ENCODE measurements at regions not wholly inside any gene's neighbourhood (a gene's known extent, or its start where the extent isn't known, plus 50 kb on each side); places are given as distances from the start of the nearest gene placed in this dataset.
"Not testable (repeated sequence)": the region's sequence is repeated elsewhere in the genome, so short reads cannot be mapped to it uniquely, and the experiment has no call there.

- no peak overlapping the region for H3K27ac ChIP-seq (ENCODE audit: low read length)
- intact Hi-C loops (cut with micrococcal nuclease): no loop called here
- no peaks in the 10 kb centered on the region for H3K36me3 ChIP-seq (ENCODE audit: control insufficient read depth, insufficient read depth, low read length)
- H3K27me3 ChIP-seq (ENCODE audit: control insufficient read depth, insufficient read depth, low read length): no peaks in the 10 kb centered on the region
- Mint-ChIP-seq H3K9me3 (peaks cover 0 to 6% of the 10 kb centered on the region in 2 donors), H3K27ac (no peak overlapping the region), H3K27me3 (ENCODE audit: low read depth in 2 of 2) (no peaks in the 10 kb centered on the region), H3K36me3 (no peaks in the 10 kb centered on the region), H3K4me3 (no peak overlapping the region), H3K4me1 (no peaks in the 10 kb centered on the region)
- H3K9me3 ChIP-seq (ENCODE audit: control insufficient read depth, insufficient read depth, low read length): no peaks in the 10 kb centered on the region
- TF ChIP-seq CTCF (IDR thresholded peaks at IDR 0.05): no peak
- DNase-seq: no peak
- WGBS (ENCODE audit: insufficient coverage): no CpG with 5 or more reads among the region's 1 CpG
- no peak overlapping the region for H3K4me3 ChIP-seq (ENCODE audit: low read length)
- no peaks in the 10 kb centered on the region for H3K4me1 ChIP-seq (ENCODE audit: control insufficient read depth, insufficient read depth, low read length)
- no peak for ATAC-seq
These were observed 517.0 kb upstream of the CHD1 start for GRCh38 chr5:99445805-99446204.

- 73% methylated on average over 2 of the region's 3 CpGs for WGBS (ENCODE audit: insufficient coverage)
- TF ChIP-seq CTCF (IDR thresholded peaks at IDR 0.05): no peak
- H3K36me3 Mint-ChIP-seq: no peaks in the 10 kb centered on the region
- no peaks in the 10 kb centered on the region for H3K4me1 Mint-ChIP-seq
- no peaks in the 10 kb centered on the region for H3K36me3 ChIP-seq (ENCODE audit: control insufficient read depth, insufficient read depth, low read length)
- no peaks in the 10 kb centered on the region for H3K9me3 ChIP-seq (ENCODE audit: control insufficient read depth, insufficient read depth, low read length)
- no peak overlapping the region for H3K4me3 Mint-ChIP-seq
- intact Hi-C loops (cut with micrococcal nuclease): no loop called here
- no peak overlapping the region for H3K27ac ChIP-seq (ENCODE audit: low read length)
- H3K27me3 ChIP-seq (ENCODE audit: control insufficient read depth, insufficient read depth, low read length): no peaks in the 10 kb centered on the region
- ATAC-seq (no peak), DNase-seq (no peak)
- H3K4me1 ChIP-seq (ENCODE audit: control insufficient read depth, insufficient read depth, low read length): no peaks in the 10 kb centered on the region
- H3K27me3 Mint-ChIP-seq (ENCODE audit: low read depth in 2 of 2): no peaks in the 10 kb centered on the region
- H3K4me3 ChIP-seq (ENCODE audit: low read length): no peak overlapping the region
- H3K9me3 Mint-ChIP-seq: peaks cover 0 to 6% of the 10 kb centered on the region in 2 donors
- no peak overlapping the region for H3K27ac Mint-ChIP-seq
These were observed 512.4 kb upstream of the CHD1 start for GRCh38 chr5:99441235-99441634.

- Histone ChIP-seq H3K4me3 (ENCODE audit: low read length) (no peak overlapping the region), H3K4me1 (ENCODE audit: control insufficient read depth, insufficient read depth, low read length) (no peaks in the 10 kb centered on the region), H3K27me3 (ENCODE audit: control insufficient read depth, insufficient read depth, low read length) (no peaks in the 10 kb centered on the region), H3K9me3 (ENCODE audit: control insufficient read depth, insufficient read depth, low read length) (no peaks in the 10 kb centered on the region), H3K27ac (ENCODE audit: low read length) (no peak overlapping the region), H3K36me3 (ENCODE audit: control insufficient read depth, insufficient read depth, low read length) (no peaks in the 10 kb centered on the region)
- Mint-ChIP-seq H3K27ac (no peak overlapping the region), H3K9me3 (peaks cover 0 to 6% of the 10 kb centered on the region in 2 donors), H3K36me3 (no peaks in the 10 kb centered on the region), H3K27me3 (ENCODE audit: low read depth in 2 of 2) (no peaks in the 10 kb centered on the region), H3K4me1 (no peaks in the 10 kb centered on the region), H3K4me3 (no peak overlapping the region)
- DNase-seq (no peak), ATAC-seq (no peak)
- intact Hi-C loops (cut with micrococcal nuclease): no loop called here
- TF ChIP-seq CTCF (IDR thresholded peaks at IDR 0.05): no peak
- WGBS (ENCODE audit: insufficient coverage): 80% methylated on average over 7 of the region's 7 CpGs
These were observed 509.8 kb upstream of the CHD1 start for GRCh38 chr5:99438619-99439018.

GRCh38 chr5:99437986-99438385, 509.2 kb upstream of the CHD1 start:
- DNase-seq: no peak
- Mint-ChIP-seq H3K4me1 (no peaks in the 10 kb centered on the region), H3K27ac (no peak overlapping the region)

GRCh38 chr5:99423396-99423795, 494.6 kb upstream of the CHD1 start:
- no CpG with 5 or more reads among the region's 3 CpGs for WGBS (ENCODE audit: insufficient coverage)
- not testable (repeated sequence) for H3K4me1 Mint-ChIP-seq

More at GRCh38 chr5:99437986-99438385, 509.2 kb upstream of the CHD1 start:
- H3K27me3 Mint-ChIP-seq (ENCODE audit: low read depth in 2 of 2): no peaks in the 10 kb centered on the region
- Histone ChIP-seq H3K27ac (ENCODE audit: low read length) (no peak overlapping the region), H3K36me3 (ENCODE audit: control insufficient read depth, insufficient read depth, low read length) (no peaks in the 10 kb centered on the region), H3K4me3 (ENCODE audit: low read length) (no peak overlapping the region), H3K9me3 (ENCODE audit: control insufficient read depth, insufficient read depth, low read length) (no peaks in the 10 kb centered on the region), H3K4me1 (ENCODE audit: control insufficient read depth, insufficient read depth, low read length) (no peaks in the 10 kb centered on the region), H3K27me3 (ENCODE audit: control insufficient read depth, insufficient read depth, low read length) (no peaks in the 10 kb centered on the region)
- no peaks in the 10 kb centered on the region for H3K36me3 Mint-ChIP-seq
- H3K4me3 Mint-ChIP-seq: no peak overlapping the region
- no peak for TF ChIP-seq CTCF (IDR thresholded peaks at IDR 0.05)
- intact Hi-C loops (cut with micrococcal nuclease): no loop called here
- peaks cover 0 to 6% of the 10 kb centered on the region in 2 donors for H3K9me3 Mint-ChIP-seq
- ATAC-seq: no peak

GRCh38 chr5:99418640-99419039, 489.8 kb upstream of the CHD1 start:
- ATAC-seq; H3K36me3 Mint-ChIP-seq; H3K4me1 Mint-ChIP-seq; H3K9me3 ChIP-seq (ENCODE audit: control insufficient read depth, insufficient read depth, low read length); H3K4me1 ChIP-seq (ENCODE audit: control insufficient read depth, insufficient read depth, low read length); H3K4me3 ChIP-seq (ENCODE audit: low read length); DNase-seq; H3K36me3 ChIP-seq (ENCODE audit: control insufficient read depth, insufficient read depth, low read length); H3K27ac Mint-ChIP-seq; H3K27ac ChIP-seq (ENCODE audit: low read length); H3K27me3 Mint-ChIP-seq (ENCODE audit: low read depth in 2 of 2); H3K27me3 ChIP-seq (ENCODE audit: control insufficient read depth, insufficient read depth, low read length); H3K4me3 Mint-ChIP-seq; H3K9me3 Mint-ChIP-seq; intact Hi-C loops (cut with micrococcal nuclease): not testable (repeated sequence)
- WGBS (ENCODE audit: insufficient coverage): no CpG with 5 or more reads among the region's 1 CpG

More at GRCh38 chr5:99423396-99423795, 494.6 kb upstream of the CHD1 start:
- H3K36me3 Mint-ChIP-seq; intact Hi-C loops (cut with micrococcal nuclease); H3K27ac ChIP-seq (ENCODE audit: low read length); H3K4me3 ChIP-seq (ENCODE audit: low read length); ATAC-seq; H3K9me3 ChIP-seq (ENCODE audit: control insufficient read depth, insufficient read depth, low read length); H3K9me3 Mint-ChIP-seq; H3K36me3 ChIP-seq (ENCODE audit: control insufficient read depth, insufficient read depth, low read length); DNase-seq; H3K27me3 ChIP-seq (ENCODE audit: control insufficient read depth, insufficient read depth, low read length); H3K4me3 Mint-ChIP-seq; H3K27me3 Mint-ChIP-seq (ENCODE audit: low read depth in 2 of 2); H3K27ac Mint-ChIP-seq; H3K4me1 ChIP-seq (ENCODE audit: control insufficient read depth, insufficient read depth, low read length): not testable (repeated sequence)
